OCI-LY3 (cell line): ENCODE measurements at regions not wholly inside any gene's neighbourhood (a gene's known extent, or its start where the extent isn't known, plus 50 kb on each side); places are given as distances from the start of the nearest gene placed in this dataset.

Source experiments
- H2AFZ ChIP-seq: fragments of 200-600, 300-600 bp; shearing (Covaris generic); 2 replicates; pipeline ENCODE4 v1.6.0; 2014; ENCODE audit warnings: antibody characterized with exemption, low read depth, low read length
- H3K27ac ChIP-seq: fragments of 200-600, 300-600 bp; sonication (generic); 2 replicates; pipeline ENCODE4 v1.5.1; 2014; ENCODE audit warnings: mild to moderate bottlenecking, low read length, moderate library complexity, mixed read lengths
- H3K27me3 ChIP-seq: fragments of 200-600, 300-600 bp; sonication (generic); 2 replicates; pipeline ENCODE4 v1.6.1; 2014; ENCODE audit warnings: low read depth, low read length, mixed read lengths
- H3K36me3 ChIP-seq: fragments of 200-600, 300-600 bp; sonication (generic); replicated peaks from 2 replicates; pipeline ENCODE3; 2014; ENCODE audit warnings: low read depth, low read length, mixed read lengths
- H3K4me1 ChIP-seq: fragments of 300-600, 200-600 bp; sonication (generic); 2 replicates; pipeline ENCODE4 v1.6.1; 2014; ENCODE audit warnings: low read length, mixed read lengths
- H3K4me2 ChIP-seq: fragments of 200-600, 300-600 bp; sonication (generic); 2 replicates; pipeline ENCODE4 v1.6.1; 2014; ENCODE audit warnings: low read length, mixed read lengths
- H3K4me3 ChIP-seq: fragments of 300-600, 200-600 bp; sonication (generic); 2 replicates; pipeline ENCODE4 v1.5.1; 2014; ENCODE audit warnings: antibody characterized with exemption, mild to moderate bottlenecking, low read length, moderate library complexity
- H3K79me2 ChIP-seq: fragments of 300-600, 200-600 bp; shearing (Covaris generic); 2 replicates; pipeline ENCODE4 v1.6.1; 2014; ENCODE audit warnings: mild to moderate bottlenecking, low read length, mixed read lengths
- H3K9ac ChIP-seq: fragments of 300-600, 200-600 bp; shearing (Covaris generic); 2 replicates; pipeline ENCODE4 v1.6.0; 2014; ENCODE audit warnings: mild to moderate bottlenecking, low read length, moderate library complexity
- H3K9me3 ChIP-seq: fragments of 200-600, 300-600 bp; shearing (Covaris generic); 2 replicates; pipeline ENCODE4 v1.6.1; 2014; ENCODE audit warnings: low read length, mixed read lengths; ENCODE audit not compliant: insufficient read depth
- H4K20me1 ChIP-seq: fragments of 200-600, 300-600 bp; sonication (generic); 2 replicates; pipeline ENCODE4 v1.6.1; 2016; ENCODE audit warnings: low read length, mixed read lengths; ENCODE audit not compliant: insufficient read depth
- CTCF ChIP-seq: fragments of 200-600, 300-600 bp; sonication (generic); IDR thresholded peaks from 2 replicates; pipeline ENCODE4 v1.5.1; 2014; ENCODE audit warnings: antibody characterized with exemption, low read length, low read depth
- EZH2phosphoT487 ChIP-seq: fragments of 200-600 bp; shearing (Covaris generic); IDR thresholded peaks from 2 replicates; pipeline ENCODE4 v1.6.1; 2018; ENCODE audit warnings: antibody characterized with exemption, mixed run types, low read depth

DNA sequence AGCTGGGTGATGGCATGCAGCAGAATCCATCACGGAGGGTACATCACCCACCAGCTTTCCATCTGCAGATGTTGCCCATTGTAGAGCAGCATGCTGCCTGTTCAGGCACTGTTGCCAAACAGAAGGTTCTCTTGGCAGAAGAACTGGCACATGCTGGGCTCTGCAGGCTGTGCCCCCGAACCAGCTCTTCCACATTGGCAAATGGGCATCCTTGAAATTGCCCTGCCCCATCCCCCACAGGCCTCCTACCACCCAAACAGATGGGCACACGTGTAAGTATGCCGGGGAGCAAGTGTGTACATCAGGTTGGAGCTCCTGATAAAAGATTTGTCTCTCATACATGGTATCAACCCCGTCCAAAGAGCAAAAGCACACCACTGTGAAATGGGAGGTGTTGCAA is 220.3 kb upstream of the TAS2R1 start:
- Histone ChIP-seq H3K4me2 (no peak overlapping the region), H3K9ac (no peak overlapping the region), H3K27ac (no peak overlapping the region), H3K27me3 (no peaks in the 10 kb centered on the region), H3K79me2 (no peaks in the 10 kb centered on the region), H2AFZ (no peak overlapping the region), H4K20me1 (no peaks in the 10 kb centered on the region), H3K9me3 (no peaks in the 10 kb centered on the region), H3K36me3 (no peaks in the 10 kb centered on the region), H3K4me3 (no peak overlapping the region), H3K4me1 (no peaks in the 10 kb centered on the region)
- no peak for TF ChIP-seq CTCF
- no peak for TF ChIP-seq EZH2phosphoT487

DNA sequence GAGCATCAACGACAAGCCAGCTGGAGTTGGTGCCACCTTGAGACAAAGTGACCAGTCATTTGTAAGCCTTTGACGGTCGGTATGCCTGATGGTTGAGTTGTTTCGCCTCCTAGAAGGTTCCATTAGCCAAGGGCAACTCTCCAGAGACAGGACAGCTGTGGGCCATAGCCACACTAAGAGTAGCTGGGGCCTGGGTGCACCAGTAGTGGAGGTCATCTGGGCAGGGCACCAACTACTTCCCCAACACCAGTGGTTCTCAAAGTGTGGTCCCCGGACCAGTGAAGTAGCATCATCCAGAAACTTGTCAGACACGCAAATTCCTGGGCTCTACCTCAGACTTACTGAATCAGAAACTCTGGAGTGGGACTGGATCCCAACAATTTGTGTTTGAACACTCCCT is 217.5 kb upstream of the TAS2R1 start:
- no peaks in the 10 kb centered on the region for H4K20me1 ChIP-seq
- no peak overlapping the region for H3K4me3 ChIP-seq
- TF ChIP-seq EZH2phosphoT487 (no peak), CTCF (no peak)
- H3K36me3 ChIP-seq: no peaks in the 10 kb centered on the region
- H3K4me1 ChIP-seq: no peaks in the 10 kb centered on the region
- H3K27ac ChIP-seq: no peak overlapping the region
- H3K79me2 ChIP-seq: no peaks in the 10 kb centered on the region
- H3K4me2 ChIP-seq: no peak overlapping the region
- H3K9me3 ChIP-seq: no peaks in the 10 kb centered on the region
- no peak overlapping the region for H2AFZ ChIP-seq
- no peak overlapping the region for H3K9ac ChIP-seq
- no peaks in the 10 kb centered on the region for H3K27me3 ChIP-seq

DNA sequence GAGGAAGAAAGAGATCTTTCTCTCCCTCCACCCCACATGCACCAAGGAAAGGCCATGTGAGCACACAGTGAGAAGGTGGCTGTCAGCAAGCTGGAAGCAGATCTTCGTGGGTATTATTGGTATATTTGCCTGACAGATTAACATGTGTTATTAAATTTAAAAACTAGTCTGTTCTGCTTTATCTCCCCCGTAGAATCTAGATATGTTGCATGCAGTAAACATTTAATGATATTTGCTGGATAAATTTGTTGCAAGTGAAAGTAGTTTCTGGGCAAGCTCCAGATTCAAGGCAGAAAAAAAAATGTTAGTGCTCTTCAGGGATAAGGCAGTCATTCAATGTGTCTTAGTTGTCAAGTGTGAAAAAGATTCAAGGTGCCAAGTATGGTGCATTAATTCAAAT is 215.0 kb upstream of the TAS2R1 start:
- Histone ChIP-seq H2AFZ (no peak overlapping the region), H3K4me2 (no peak overlapping the region), H3K9me3 (no peaks in the 10 kb centered on the region), H3K79me2 (no peaks in the 10 kb centered on the region), H3K4me1 (no peaks in the 10 kb centered on the region), H4K20me1 (no peaks in the 10 kb centered on the region), H3K27me3 (no peaks in the 10 kb centered on the region), H3K9ac (no peak overlapping the region), H3K36me3 (no peaks in the 10 kb centered on the region), H3K27ac (no peak overlapping the region), H3K4me3 (no peak overlapping the region)
- no peak for TF ChIP-seq EZH2phosphoT487
- TF ChIP-seq CTCF: no peak

DNA sequence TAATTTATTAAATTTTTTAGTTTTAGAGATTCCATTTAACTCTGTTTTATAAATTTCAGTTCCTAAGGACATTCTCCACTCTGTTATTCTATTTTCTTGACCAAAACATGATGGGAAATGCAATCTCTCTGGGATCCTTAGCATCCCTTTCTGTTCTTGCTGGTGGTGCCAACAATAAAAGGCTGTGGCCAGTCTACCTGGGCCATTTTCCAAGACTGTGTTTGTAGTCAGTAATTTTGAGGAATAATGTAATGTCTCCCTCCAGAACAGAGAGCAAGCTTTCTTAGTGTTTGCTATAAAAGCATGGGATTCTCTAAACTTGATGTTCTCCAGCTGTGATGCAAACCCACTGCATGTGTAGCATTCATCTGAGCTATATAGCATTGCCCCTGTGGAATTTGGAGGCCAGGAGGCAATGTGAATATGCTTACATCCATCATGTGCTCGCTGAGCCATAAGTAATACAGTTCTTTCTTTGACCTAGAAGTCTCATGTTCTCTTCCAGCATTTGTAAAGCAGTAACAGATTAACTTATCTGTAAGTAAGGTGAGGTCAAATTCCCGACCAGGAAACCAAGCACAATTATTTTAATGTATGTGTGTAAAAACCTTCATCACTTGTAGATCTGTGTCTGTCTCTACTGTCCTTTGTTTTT is 211.5 kb upstream of the TAS2R1 start:
- Histone ChIP-seq H3K27ac (no peak overlapping the region), H3K9ac (no peak overlapping the region), H3K4me2 (no peak overlapping the region), H3K4me1 (no peaks in the 10 kb centered on the region), H3K36me3 (no peaks in the 10 kb centered on the region), H4K20me1 (no peaks in the 10 kb centered on the region), H3K4me3 (no peak overlapping the region), H3K79me2 (no peaks in the 10 kb centered on the region), H3K27me3 (no peaks in the 10 kb centered on the region), H3K9me3 (no peaks in the 10 kb centered on the region), H2AFZ (no peak overlapping the region)
- TF ChIP-seq EZH2phosphoT487 (no peak), CTCF (no peak)
